Renal pelvis (tissue), 1 donor: ENCODE measurements at regions not wholly inside any gene's neighbourhood (a gene's known extent, or its start where the extent isn't known, plus 50 kb on each side); places are given as distances from the start of the nearest gene placed in this dataset.
A peak's percentile ranks its signal among the peaks of the same experiment; 100 is the strongest.

Source experiments
- DNase-seq: peaks from one replicate; pipeline ENCODE4 v3.0.0-alpha.2; 2013

DNA sequence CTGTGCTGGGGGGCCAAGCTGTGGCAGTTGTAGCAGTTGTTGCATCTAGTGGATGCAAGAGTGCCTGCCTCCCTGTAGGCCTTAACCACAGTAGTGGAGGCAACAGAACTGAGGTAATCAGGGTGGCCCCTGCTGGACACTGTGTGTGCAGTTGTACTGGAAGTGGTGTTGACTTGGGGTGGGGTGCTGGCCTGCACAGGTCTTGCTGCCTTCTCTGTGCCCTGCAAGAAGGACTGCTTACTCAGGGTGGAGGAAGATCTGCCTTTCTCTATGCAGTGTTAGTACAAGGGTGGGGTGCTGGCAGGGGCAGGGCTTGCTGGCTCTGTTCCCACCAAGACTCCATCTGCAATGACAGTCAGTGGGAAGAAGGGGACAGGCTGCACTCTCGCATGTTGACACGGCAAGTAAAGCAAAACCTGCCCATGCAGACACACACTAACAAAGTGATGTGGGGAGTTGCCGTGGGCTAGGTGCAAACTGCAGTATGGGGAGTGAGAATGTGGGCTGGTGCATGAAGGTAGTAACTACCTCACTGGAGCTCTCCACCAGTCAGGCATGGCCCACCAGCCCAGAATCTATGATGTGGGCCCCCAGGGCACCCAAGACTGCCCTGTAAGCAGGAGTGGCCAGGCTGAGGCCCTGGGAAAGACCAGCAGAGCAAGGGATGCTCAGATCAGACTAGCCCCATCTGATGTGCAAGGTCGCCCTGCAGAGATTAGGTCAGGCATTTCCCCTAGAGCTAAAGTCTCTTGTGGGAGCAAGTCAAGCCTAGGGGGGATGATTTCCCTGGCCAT lies 594.9 kb downstream of the TECRL start:
- no peak for DNase-seq

DNA sequence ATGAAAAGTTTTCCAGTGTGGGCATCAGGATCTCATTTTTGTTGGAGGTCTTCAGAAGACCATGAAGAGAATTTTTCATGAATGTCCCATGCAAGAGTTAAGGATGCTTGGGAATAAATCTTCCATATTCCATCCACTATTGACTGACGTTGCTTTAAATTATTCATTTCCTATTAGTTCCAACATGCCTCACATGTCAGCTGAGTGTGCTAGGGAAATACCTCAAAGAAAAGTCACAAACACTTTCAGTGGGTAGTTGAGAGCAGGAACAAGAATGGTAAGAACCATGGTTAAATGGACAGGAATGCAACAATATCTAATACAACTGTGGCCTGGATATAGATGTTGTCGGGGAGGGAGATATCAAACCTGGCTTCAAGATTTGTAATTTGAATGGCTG lies 610.1 kb downstream of the TECRL start:
- no peak for DNase-seq

DNA sequence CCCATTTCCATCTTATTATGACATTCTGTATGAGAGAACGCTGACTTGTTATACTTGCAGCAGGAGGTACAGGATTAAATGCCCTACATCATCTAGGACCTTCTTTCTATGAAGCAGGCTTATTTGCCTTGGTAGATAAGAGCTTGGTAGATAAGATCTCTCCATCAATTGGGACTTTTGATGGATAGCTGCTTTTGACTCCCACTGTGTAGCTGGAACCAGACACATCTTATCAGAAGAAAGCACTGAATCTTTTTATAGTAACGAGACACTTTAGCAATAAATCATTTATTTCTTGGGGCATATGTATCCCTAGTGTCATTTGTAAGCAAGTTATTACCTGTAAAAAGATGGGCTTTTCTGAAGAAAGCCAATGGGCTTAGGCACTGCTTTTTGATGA lies 613.9 kb downstream of the TECRL start:
- DNase-seq = no peak

DNA sequence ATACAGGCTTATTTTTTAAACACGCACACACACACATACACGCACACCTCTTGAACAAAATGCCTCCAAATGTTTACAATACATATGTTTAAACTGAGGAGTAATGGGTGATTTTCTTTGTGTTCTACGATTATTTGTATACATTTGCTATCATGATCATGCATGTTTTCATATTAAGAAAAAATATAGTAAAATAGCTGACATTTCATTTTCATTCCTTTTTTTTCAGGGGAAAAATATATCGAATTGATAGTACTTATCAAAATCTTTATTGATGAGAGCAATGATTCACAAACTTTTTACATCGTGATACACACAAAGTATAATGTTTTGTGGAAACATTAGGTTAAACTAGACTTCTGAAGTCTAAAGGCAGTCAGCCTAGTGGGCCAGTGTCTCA lies 618.9 kb downstream of the TECRL start:
- no peak for DNase-seq

DNA sequence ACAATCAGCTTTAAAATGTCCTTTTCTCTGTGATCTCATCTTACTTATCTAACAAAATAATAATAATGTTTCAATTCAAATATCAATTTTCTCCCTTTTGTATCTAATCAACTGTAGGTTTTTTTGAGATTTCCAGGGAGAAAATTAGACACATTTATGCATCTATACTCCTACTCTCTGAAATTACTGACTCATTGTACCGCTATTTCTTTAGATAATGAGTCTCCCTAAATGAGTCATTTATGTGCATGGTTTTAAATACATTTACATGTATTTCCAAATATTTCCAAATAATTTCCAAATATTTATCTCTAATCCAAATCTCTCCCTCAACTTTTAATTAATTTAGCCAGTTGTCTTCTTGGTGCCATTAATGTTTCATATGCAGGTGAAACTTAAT lies 621.0 kb downstream of the TECRL start:
- DNase-seq = no peak

DNA sequence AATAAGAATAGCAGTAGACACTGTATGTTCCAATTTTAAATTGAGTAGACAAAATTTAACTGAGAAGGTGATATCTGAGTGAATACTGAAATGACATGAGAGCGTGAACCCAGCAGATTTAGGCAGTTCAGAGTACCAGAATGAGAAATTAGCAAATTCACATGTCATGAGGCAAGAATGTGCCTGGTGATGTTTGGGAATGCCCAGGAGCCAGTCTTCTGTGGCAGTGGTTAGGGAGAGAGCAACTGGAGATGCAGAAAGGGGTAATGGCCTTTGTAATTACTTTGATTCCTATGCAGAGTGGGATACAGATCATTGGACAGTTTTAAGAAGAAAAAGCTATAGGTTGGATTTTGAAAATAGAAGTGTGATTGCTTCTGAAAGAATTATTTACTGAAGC lies 621.9 kb downstream of the TECRL start:
- no peak for DNase-seq

DNA sequence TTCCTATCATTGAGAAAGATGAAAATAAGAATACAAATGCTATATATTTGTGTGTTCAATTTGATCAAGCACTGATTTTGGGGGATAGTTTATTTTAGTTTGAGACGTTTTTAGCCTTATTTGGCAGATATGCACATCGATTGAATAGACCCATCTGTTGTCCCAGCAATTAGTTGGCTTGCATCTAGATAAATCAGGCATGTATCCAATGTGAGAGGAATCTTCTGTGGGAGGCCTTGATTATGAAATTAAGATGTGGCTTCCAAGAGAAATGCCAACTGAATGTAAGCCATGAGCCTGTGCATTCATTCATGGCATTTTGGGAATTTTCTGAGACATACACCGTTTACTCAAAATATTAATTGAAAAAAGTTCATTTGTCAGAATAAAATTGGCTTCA lies 623.1 kb downstream of the TECRL start:
- no peak for DNase-seq

DNA sequence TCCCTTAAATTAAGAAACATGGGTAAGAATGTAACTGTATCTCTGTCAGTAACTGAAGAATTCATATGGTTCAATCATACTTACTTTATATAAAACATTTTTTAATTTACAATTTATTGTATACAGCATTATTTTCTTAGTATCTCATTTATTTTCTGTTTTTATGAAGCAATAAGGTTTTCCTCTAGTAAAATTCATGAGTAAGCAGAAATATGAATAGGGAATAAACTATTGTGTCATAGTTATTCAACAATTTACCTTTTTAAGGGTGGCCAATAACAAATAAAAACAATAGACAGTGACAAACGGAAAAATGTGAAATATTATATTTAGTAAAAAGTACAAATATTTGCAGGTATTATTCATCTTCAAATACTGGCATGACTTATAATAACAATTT lies 624.4 kb downstream of the TECRL start:
- no peak for DNase-seq

DNA sequence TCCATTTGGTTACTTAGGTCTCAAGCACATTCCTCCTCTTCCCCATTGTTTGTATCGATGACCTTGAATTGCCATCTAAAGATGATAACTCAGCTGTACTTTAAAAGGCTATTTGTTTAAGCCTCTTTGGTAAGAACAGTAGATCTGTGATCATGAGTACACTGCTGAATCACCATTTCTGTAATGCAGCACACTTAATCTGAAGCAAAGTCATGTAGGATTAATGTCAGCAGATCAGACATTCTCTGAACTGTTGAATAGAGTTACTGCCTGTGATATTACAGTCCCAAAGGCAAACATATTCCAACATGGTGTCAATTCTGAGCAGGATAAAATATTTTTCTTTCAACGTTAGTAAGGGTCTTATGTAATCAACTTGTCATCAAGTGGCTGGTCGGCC lies 631.6 kb downstream of the TECRL start:
- no peak for DNase-seq

DNA sequence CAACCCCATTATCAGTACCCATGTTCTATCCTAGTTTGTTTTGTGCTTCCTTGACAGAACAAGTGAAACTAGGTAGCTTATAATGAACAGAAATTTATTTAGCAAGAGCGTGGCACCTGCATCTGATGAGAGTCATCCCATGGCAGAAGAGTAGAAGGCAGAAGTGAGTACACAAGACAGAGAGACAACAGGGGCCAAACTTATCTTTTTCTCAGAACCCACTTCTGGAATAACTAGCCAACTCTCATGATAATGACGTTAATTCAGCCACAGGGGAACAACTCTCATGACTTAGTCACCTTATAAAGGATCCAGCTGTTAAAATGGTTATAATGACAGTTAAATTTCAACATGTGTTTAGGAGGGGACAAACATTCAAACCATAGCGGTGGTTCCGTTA lies 644.9 kb downstream of the TECRL start:
- no peak for DNase-seq

DNA sequence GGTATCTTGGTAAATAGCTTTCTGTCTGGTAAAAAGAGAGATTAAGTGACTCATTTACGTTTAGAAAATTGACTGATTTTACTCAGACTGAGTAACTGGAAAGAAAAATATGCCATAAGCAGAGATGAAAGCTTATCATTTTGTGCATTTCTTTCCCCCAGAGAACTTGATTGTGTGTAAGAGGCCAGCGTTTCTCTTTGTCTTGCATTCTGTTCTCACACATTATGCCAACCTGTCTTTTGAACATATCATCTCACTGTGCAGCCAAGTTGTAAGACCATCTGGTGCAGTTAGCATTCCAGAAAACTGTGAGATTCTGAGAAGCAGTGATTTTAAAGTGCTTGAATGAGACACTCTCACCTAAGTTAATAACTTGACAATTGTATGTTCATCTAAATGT lies 651.3 kb downstream of the TECRL start:
- no peak for DNase-seq

DNA sequence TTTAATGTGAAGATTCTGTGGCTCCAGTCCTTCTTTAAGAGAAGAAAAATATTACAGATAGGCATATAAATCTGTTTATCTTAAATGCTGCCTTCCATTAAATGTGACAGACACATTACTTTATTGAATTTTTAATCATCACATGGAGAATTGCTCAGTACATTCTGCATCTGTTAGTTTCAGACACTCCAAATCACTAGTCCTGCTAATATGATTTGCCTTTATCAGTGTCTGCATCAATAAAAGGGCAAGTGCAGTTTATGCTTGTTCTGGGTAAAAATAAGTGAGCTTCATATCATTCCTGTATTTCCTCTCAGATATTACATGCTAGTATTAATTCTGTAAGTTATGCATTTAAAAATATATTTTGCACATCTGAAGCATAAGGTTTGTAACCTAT lies 666.4 kb downstream of the TECRL start:
- DNase-seq = no peak

DNA sequence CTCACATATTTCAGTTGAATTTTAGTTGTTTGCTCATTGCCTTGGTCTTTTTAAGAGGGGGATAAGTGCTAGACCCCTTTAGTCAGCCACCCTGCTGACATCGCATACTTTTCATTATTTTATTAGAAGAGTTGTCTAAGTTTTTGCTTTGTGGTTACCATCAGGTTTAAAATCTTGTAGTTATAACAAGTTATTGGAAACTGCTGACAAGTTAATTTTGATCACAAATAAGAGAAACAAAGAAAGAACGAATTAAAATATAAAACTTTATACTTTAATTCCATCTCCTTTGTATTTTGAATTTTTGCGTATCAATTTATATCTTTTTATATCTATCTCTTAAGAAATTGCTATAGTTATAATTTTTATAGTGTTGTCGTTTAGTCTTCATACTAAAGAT lies 679.7 kb downstream of the TECRL start:
- no peak for DNase-seq

DNA sequence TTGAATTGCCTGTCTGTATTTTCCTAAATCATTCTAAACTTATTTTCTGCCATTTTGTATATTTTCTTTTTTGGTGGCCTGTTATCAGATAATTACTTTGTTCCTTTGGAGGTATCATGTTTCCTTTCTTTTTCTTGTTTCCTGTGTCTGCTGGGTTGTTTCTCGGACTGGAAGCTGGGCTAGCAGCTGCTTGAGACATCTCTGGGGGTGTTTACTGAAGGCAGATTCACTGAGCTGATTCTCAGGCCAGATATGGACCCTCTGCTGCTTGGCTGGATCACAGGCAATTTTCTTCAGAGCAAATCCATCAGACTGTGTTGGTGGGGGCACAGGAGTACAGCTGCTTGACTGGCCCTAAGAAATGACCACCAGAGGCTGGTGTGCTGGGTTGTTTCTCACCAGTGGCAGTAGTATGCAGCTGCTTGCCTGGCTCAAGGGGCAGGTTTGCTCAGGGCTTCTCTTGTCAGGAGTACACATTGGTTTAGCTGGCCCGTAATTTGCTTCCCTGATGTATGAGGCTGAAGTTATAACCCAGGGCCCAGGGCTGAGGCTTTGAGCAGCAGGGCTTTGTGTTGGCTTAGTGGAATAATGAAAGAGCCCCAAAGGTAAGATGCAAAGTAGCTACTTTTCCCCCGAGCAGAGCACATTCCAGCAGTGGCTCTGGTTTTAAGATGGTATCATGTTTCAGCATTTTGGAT lies 680.6 kb downstream of the TECRL start:
- DNase-seq = no peak

DNA sequence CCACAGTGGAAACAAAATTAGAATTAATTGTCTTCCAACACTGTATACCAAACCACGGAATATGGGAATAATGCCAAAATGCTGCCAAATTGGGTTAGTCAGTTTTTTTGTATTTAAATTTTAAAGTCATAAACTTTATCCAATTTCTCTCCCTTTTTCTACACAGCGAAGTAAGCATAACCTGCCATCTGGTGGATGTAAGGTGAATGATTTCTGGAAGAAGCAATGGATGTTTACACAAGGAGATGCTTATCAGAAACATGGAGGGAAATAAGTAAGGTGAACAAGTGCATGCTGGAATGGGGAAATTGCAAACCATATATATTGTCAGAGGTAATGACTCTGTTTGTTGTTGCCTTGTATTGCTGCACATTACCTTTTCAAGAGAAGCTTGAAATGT lies 691.9 kb downstream of the TECRL start:
- DNase-seq = peak; percentile 27

DNA sequence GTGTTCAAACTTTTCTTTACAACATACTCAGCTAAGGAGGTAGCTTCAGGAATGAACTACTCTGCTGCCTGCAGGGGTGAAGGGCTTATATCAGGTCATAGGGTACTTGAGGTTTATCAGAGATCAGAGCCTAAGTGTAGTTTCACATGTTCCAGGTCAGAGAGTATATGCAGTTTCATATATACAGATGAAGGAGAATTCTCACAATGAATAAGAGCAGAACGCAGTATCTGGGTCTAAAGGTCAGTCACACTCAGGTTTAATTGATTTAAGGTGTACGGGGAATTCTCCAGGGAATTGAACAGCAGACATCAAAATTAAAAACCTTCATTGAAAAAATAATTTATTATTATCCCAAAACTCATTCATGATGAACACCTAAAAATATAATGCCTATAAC lies 700.6 kb downstream of the TECRL start:
- no peak for DNase-seq

DNA sequence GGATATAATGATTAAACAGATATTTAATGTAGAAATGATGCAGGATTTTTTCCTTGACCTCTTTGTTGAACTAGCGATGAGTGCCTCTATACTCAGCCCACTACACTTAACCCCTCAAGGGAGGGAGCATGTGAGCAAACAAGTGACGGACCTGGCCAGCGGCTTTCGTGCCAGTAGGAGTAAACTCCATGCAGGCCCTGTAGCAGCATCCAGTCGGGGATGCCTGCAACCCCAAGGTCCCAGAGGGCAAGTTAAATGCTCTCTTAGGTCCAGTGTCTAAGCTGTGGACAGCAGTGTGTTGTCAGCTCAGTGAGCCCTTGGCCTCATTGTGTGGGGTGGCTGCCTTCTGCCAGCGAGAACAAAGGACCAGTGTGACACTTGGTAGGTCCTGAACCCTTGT lies 708.7 kb downstream of the TECRL start:
- no peak for DNase-seq

DNA sequence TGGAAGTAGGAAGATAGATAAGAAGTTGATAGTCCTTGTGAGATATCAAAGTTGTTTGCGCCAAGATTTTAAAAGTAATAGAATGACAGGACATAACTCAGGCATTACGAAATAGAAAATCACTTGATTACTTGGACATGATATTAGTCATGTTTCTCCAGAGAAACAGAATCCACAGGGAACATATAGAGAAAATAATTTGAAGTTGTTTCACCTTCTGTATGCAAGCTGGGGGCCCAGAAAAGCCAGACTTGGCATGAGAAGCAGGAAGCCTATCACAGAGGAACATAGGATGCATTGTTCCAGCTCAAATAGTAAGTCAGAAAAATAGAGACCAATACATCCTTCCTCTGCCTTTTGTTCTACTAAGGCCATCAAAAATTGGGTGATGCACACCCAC lies 715.9 kb downstream of the TECRL start:
- DNase-seq = no peak

DNA sequence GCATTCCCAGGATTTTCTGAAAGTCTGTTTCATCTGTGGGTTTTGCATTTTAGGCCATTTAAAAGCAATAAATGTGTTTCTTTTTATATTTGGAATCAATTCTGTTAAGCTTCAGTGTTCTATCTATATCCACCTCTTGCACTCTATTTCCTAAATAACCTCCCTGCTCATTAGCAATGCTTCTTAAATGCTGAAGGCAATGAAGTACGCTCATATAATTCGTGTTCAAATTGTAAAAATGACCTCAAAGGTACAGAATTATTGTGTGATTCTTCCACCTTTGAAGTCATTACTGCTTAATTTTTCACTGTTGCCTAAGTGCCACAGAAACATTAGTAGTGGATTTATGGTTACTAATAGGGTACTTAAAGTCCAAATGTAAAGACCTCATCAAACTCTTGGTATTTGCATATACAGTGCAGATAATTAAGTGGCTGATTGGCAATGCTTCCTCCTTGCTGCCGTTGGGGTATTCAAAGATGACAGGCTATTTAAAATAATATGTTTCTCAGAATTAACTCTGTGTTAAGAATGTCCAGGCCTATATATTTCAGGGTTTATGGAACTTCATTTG lies 730.8 kb downstream of the TECRL start:
- DNase-seq = no peak

DNA sequence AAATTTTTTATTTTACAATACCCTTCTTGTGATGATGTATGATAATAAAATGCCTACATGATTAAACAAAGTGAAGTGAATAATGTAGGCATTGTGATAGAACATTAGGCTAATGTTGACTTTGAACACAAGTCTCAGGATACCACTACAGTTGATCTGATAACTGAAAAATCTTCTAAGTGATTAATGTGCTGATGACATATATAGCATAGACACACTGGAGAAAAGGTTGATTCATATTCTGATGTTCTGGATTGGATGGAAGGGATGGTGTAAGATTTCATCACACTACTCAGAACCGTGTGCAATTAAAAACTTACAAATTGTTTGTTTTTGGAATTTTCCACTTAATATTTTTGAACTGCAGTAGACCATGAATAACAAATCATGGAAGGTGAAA lies 738.5 kb downstream of the TECRL start:
- no peak for DNase-seq

DNA sequence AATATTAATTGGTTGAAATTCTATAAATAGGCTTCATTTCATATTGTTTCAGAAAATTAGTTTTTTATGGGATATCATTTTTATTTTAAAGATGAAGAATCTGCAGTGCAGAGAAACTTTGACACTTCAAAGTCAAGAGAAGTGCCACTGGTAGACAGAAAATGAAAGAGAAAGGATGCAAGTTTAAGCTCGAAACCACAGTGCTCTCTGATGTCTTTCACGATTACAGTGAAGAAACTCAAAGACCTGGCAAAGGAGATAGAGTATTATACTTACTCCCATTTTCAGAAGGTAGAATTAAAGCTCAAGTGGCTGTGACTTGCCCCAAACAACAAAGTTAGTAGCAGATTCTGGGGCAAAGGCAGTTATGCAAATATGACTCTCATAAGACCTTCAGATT lies 745.4 kb downstream of the TECRL start:
- DNase-seq = no peak

DNA sequence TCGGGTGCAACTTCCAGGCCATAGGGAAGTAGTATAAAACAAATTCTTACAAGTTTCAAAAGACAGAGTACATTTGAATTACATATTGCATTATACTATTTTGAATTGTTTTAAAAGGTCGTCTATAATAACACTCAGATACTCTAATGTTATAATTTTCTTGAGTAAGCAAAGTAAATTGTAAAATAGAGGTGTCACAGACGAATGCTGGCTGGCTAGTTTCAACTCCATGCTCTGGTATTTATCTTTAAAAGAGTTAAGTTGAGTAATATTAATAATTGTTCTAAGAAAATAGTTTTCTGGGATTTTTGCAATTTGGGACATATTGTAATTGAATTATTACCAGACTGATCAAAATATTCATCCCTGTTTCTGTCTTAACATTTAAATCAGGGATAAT lies 764.9 kb downstream of the TECRL start:
- DNase-seq = no peak

DNA sequence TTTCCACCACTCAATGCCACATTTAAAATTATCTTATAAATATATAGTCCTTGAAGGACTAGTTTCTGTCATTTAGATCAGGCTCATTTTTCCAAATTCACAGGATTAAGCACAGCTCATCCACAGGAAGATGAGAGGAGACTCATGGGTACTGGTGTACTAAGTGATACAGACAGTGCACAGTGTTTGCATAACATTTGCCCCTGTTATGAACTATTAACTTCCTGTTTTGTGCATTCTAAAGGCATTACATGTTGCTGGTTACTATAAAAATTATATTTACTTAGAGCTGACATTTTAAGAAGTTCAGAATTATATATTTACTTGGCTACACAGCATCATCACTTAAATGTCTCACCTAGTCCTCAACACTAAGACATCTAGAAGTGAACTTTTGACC lies 772.0 kb downstream of the TECRL start:
- DNase-seq = no peak

DNA sequence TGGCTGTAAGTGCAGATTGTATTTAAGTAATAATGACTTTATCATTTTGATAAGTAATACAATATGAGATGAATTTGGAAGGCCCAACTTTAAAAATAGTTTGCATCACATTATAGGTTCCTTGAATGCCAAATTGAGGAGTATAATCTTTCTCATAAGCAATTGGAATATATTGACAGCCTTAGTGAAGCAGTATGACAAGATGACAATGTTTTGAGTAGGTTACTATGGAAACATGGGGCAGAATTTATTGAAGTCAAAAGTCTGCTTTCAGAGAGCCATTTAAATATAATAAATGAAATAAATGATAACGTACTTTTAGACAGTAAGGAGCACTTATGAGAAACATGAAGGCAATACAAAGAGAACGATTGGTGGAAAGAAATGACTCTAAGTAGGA lies 776.4 kb downstream of the TECRL start:
- DNase-seq = no peak
